NCI-H1694 (cell line): ENCODE measurements at regions not wholly inside any gene's neighbourhood (a gene's known extent, or its start where the extent isn't known, plus 50 kb on each side); places are given as distances from the start of the nearest gene placed in this dataset.

Source experiments
- DNase-seq: peaks from one replicate; lab custom pipeline; 2025; lab: John Stamatoyannopoulos, UW

DNA sequence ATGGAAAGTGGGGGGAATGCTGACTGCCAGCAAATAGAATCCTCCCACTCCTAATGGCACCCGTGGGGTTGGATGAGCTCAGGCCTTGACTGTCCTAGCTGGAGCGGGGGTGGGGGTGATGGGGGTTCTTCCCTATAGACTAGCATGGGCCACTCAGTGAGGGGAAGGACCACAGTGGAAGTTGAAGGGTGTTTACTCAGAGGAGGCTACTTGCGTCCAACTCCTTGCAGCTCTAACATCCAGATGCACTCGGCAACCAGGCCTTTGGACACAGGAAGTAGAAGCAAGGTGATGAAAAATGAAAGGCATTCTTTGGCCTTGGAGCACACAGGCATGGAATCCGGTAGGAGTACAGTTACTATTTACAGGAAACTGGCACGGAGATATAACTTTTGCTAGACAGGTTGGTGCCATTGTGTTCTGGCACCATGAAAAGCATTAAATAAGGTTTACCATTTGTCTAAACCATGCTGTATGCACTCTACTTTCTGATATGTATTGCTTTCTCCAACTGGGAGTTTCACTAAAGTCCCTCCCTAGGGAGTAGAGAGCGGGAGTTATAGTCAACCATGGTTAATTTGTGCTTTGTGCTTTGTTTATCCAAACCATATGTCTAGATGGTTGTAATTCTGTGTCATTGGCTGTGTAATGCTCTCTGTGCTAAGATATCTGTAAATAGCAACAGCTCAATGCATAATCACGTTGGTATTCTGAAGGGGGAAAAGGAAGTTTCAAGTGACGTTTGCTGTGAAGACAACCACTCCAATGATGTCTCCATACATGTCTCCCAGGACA is 125.3 kb downstream of the TSHZ3 start:
- no peak for DNase-seq

GRCh38 chr19:31220540-31220939 is 128.7 kb downstream of the TSHZ3 start:
- no peak for DNase-seq

DNA sequence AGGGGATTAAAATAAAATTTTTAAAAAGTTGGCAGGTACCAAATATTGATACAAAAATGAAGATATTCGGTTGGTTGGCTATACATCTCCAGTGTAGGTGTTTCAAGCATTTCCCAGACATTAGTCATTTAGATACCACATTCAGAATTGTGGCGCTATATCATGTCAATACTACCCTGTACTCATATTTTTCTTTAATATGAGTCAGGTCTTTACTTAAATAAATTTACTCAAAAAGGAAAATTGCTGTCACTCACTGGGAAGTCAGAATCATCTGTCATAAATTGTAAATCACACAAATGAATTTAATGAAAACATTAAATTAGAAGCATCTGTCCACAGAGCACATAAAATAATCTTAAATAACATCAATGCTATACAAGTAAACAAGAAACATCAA is 134.2 kb downstream of the TSHZ3 start:
- DNase-seq: no peak

DNA sequence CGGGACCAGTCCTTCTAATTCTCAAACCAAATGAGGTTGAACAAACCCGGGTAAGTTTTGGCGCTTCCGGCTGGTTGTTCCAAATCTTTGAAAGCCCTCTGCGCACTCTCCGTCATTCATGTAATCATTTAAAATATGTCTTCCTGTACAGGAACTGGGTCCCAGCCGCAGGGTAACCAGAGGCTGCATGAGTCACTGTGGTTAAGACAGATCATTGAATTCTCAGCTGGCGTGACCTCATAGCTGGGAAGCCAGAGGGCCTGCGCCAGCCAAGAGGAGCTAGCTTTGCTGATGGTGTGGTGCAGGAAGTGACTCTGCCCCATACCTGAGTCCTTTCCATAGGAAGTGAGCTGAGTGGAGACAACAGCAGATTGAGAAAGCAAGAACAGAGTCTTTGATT is 135.2 kb downstream of the TSHZ3 start:
- DNase-seq: no peak

- DNase-seq: no peak
Measured at GRCh38 chr19:31211088-31211487, 138.1 kb downstream of the TSHZ3 start.

DNA sequence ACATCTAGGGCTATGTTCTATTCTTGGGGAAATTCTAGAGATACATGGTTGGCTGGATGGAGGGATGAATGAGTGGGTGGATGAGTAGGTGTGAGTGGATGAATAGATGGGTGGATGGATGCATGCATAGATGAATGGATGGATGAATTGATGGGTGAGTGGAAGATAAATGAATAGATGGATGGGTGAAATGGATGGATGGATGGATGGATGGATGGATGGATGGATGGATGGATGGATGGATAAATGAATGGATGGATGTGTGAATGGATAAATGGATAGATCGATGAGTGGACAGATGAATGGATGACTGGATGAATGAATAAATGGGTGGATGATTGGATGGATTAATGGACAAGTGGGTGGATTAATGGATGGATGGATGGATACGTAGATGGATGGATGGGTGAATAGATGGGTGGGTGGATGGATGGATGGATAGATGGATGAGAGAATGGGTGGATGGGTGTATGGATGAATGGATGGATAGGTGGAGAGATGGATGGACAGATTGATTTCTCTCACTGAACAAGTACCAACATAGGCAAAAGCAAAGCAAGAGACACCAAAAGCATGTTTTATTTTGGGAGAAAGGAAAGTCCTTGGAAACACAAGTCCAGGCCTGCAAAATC is 143.2 kb downstream of the TSHZ3 start:
- no peak for DNase-seq

DNA sequence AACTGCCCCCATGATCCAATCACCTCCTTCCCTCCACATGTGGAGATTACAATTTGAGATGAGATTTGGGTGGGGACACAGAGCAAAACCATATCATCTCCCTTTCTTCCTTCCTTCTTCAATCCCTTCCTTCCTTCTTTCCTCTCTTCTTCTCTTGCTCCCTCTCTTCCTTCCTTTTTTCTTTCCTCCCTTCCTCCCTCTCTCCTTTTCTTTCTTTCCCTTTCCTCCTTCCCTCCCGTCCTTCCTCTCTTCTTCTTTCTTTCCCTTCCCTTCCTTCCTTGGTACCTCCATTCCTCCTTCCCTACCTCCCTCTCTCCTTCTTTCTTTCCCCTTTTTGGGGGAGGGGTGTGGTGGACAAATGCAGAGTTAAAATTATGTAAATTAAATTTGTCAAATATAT is 145.1 kb downstream of the TSHZ3 start:
- no peak for DNase-seq

DNA sequence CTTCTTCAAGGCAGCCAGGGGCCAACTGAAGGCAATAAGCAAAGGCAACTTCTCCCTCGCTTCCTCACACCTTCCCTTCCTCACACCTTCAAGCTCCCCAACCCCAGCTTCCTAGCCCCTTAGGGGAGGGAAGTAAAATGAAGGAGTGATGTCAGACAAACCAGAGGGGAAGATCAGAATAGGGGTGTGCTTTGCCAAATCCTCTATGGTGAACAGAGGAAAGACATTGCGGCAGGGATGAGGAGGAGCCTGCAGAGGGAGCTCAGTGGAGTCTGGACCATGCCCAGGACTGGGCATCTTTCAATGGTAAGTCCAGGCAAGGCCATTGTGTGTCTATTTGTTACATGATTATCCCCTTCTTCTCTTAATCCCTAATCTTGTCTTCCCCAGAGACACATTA is 164.0 kb downstream of the TSHZ3 start:
- DNase-seq: no peak

DNA sequence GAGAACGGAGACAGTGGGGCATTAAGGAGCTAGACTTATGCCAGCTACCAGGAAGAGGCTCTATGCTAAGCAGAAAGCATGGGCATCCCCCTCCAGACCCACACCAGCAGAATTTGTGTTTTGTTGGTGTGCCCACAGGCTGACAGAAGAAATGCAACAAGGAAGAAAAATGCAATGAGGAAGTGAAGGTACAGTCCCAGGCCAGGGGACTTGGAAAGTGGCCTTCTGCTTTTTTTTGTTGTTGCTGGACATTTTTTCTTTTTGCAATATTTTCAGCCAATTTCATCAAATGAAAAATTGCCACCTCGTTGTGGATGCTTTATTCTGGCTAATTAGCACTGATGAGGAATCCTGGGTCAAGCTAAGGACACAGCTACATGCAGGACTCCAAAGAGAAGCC is 167.7 kb downstream of the TSHZ3 start:
- no peak for DNase-seq

GRCh38 chr19:31180907-31181306 is 168.3 kb downstream of the TSHZ3 start:
- no peak for DNase-seq

DNA sequence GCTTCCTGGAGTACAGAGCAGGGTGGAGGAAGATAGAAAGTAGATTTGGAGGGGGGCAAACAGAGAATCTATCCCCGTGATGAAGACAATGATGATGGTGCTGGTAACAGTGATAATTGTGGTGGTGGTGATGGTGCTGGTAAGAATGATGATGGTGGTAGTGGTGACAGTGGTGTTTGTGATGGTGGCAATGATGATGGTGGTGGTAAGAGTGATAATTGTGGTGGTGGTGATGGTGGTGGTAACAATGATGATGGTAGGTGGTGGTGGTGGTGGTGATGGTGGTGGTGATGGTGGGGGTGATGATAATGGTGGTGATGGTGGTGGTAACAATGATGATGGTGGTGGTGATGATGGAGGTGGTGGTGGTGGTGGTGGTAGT is 169.8 kb downstream of the TSHZ3 start:
- no peak for DNase-seq

- no peak for DNase-seq
Measured at GRCh38 chr19:31178833-31179470, 170.3 kb downstream of the TSHZ3 start.

- no peak for DNase-seq
Measured at GRCh38 chr19:31177246-31177645, 172.0 kb downstream of the TSHZ3 start.

- DNase-seq: no peak
Measured at GRCh38 chr19:31175564-31176348, 173.5 kb downstream of the TSHZ3 start.

GRCh38 chr19:31174948-31175347 is 174.3 kb downstream of the TSHZ3 start:
- no peak for DNase-seq

DNA sequence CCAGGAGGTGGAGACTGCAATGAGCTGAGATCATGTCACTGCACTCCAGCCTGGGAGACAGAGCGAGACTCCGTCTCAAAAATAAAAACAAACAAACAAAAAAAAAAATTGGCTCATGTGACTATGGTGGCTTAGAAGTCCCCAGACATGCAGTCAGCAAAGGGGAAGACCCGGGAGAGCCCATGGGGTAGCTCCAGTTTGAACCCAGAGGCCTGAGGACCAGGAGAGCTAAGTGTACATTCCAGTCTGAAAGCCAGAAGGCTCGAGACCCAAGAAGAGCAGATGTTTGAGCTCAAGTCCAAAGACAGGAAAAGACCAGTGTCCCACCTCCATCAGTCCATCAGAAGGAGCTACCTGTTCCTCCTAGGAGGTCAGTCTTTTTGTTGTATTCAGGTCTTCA is 175.2 kb downstream of the TSHZ3 start:
- no peak for DNase-seq

- DNase-seq: no peak
Measured at GRCh38 chr19:31171936-31172335, 177.3 kb downstream of the TSHZ3 start.

GRCh38 chr19:31170046-31170445 is 179.2 kb downstream of the TSHZ3 start:
- no peak for DNase-seq

GRCh38 chr19:31168106-31168625 is 181.1 kb downstream of the TSHZ3 start:
- no peak for DNase-seq

DNA sequence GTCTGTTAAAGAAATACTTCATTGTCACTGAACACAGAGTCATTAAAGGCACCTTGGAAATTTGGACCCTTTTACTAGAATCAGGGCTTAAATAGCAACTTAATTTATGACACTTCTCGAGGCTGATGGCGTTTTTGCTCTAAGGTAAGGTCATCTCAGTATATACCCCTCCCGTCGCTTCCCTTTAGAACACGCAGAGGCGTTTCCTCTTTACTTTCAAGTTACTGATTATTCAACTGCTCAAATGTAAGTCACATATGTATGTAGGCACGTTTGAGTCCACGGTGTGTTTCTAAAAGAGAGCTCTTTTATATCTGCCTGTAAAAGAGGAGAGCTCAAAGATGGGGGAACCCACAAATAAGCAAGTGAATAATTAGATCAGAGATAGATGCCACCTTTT is 181.5 kb downstream of the TSHZ3 start:
- DNase-seq: no peak

- DNase-seq: no peak
Measured at GRCh38 chr19:31166206-31166605, 183.0 kb downstream of the TSHZ3 start.

GRCh38 chr19:31164791-31165251 is 184.4 kb downstream of the TSHZ3 start:
- DNase-seq: no peak
